A549 (cell line): ENCODE measurements at regions not wholly inside any gene's neighbourhood (a gene's known extent, or its start where the extent isn't known, plus 50 kb on each side); places are given as distances from the start of the nearest gene placed in this dataset.
"Not testable (repeated sequence)": the region's sequence is repeated elsewhere in the genome, so short reads cannot be mapped to it uniquely, and the experiment has no call there.

ENCODE experiments used
- BCL3 ChIP-seq: fragments of >200 bp; sonication (Bioruptor Twin); formaldehyde crosslinking; IDR thresholded peaks from 3 replicates; pipeline ENCODE4 v1.6.1; 2016
- CTCF ChIP-seq: fragments of >200 bp; sonication (Bioruptor Twin); formaldehyde crosslinking; IDR thresholded peaks from 3 replicates; pipeline ENCODE4 v1.5.1; 2016
- EP300 ChIP-seq, 2 experiments: fragments of >200 bp; sonication (Bioruptor Twin); formaldehyde crosslinking; IDR thresholded peaks; 2 replicates in 1 of 2; 3 replicates in 1 of 2; pipeline ENCODE4 v1.6.1; 2016 to 2017
- JUN ChIP-seq, 2 experiments: fragments of >200 bp; sonication (Bioruptor Twin); formaldehyde crosslinking; IDR thresholded peaks; 2 replicates in 1 of 2; 3 replicates in 1 of 2; pipeline ENCODE4 v1.6.1; 2016 to 2017
- NPAS2 ChIP-seq: fragments of 250-450 bp; sonication (Bioruptor Pico); IDR thresholded peaks from 2 replicates; pipeline ENCODE4 v1.8.0; 2022; ENCODE audit warnings: mild to moderate bottlenecking, moderate library complexity, borderline replicate concordance
- POLR2A ChIP-seq: IDR thresholded peaks from 2 replicates; pipeline ENCODE4 v1.6.1; 2012; ENCODE audit warnings: mild to moderate bottlenecking, low read length
- REST ChIP-seq: fragments of 200-600 bp; sonication (generic); IDR thresholded peaks from 2 replicates; pipeline ENCODE4 v1.6.1; 2016; ENCODE audit warnings: antibody characterized with exemption, mild to moderate bottlenecking, moderate library complexity
- SMC3 ChIP-seq: fragments of >200 bp; sonication (Bioruptor Twin); formaldehyde crosslinking; IDR thresholded peaks from 3 replicates; pipeline ENCODE4 v1.6.1; 2018; ENCODE audit warnings: inconsistent platforms

- not testable (repeated sequence) for TF ChIP-seq POLR2A; SMC3; BCL3; CTCF; NPAS2; REST; JUN (IDR thresholded peaks at IDR 0.05); EP300 (IDR thresholded peaks at IDR 0.05)
These were observed 1999.6 kb upstream of the WWC1 start for GRCh38 chr5:166291800-166292199.
